Testis (tissue), 2 donors: ENCODE measurements at regions not wholly inside any gene's neighbourhood (a gene's known extent, or its start where the extent isn't known, plus 50 kb on each side); places are given as distances from the start of the nearest gene placed in this dataset.

ENCODE experiments used
- DNase-seq: peaks from one replicate; pipeline ENCODE4 v3.0.0-alpha.2; 2019
- H3K27ac ChIP-seq, 2 donors: fragments of 200-600 bp; sonication (generic); one replicate each; pipeline ENCODE4 v1.5.1; 2019
- H3K27me3 ChIP-seq: fragments of 200-600 bp; sonication (generic); one replicate; pipeline ENCODE4 v1.5.1; 2019
- H3K36me3 ChIP-seq: fragments of 200-600 bp; sonication (generic); one replicate; pipeline ENCODE4 v1.5.1; 2017; ENCODE audit warnings: low read depth; ENCODE audit errors: missing control alignments
- H3K4me1 ChIP-seq: fragments of 200-600 bp; sonication (generic); one replicate; pipeline ENCODE4 v1.5.1; 2019
- H3K4me3 ChIP-seq, 2 donors: fragments of 200-600 bp; sonication (generic); one replicate each; pipeline ENCODE4 v1.5.1; 2017 to 2019
- H3K9me3 ChIP-seq: fragments of 200-600 bp; sonication (generic); one replicate; pipeline ENCODE4 v1.5.1; 2017
- CTCF ChIP-seq, 3 experiments: fragments of 450-650 bp in 2 of 3; fragments of 200-600 bp in 1 of 3; sonication (generic) in 1 of 3; IDR thresholded peaks; one replicate each; pipeline ENCODE4 v1.5.1; 2016 to 2019; ENCODE audit warnings: antibody characterized with exemption in 3 of 3, mild to moderate bottlenecking in 2 of 3, moderate library complexity in 1 of 3
- POLR2A ChIP-seq: fragments of 450-650 bp; IDR thresholded peaks from one replicate; pipeline ENCODE4 v1.6.1; 2017; ENCODE audit warnings: antibody characterized with exemption, mild to moderate bottlenecking, moderate library complexity
- WGBS, 2 donors: methylation state at CpG; one replicate each; pipeline ENCODE4 v1.1.5; 2018; 5-methylcytosine and 5-hydroxymethylcytosine counted together
- intact Hi-C: fragments of 100-400 bp; cut with DNase I; formaldehyde crosslinking; loops from one replicate; pipeline ENCODE4 v1.15.1; 2023; ENCODE audit warnings: low total_unique reads

GRCh38 chr15:62626903-62627302 lies 415.6 kb upstream of the TPM1 start:
- DNase-seq: no peak
- WGBS, 2 donors: 90 to 93% methylated on average over 4 of the region's 4 CpGs
- H3K4me1 ChIP-seq: peaks cover 8% of the 10 kb centered on the region
- no peak overlapping the region for H3K4me3 ChIP-seq
- intact Hi-C loops: no loop called here
- TF ChIP-seq CTCF (IDR thresholded peaks at IDR 0.05) (no peak), POLR2A (no peak)
- no peaks in the 10 kb centered on the region for H3K9me3 ChIP-seq
- H3K36me3 ChIP-seq: no peaks in the 10 kb centered on the region
- H3K27me3 ChIP-seq: no peaks in the 10 kb centered on the region
- H3K27ac ChIP-seq: no peak overlapping the region

- WGBS, 2 donors: 97 to 98% methylated on average over 2 of the region's 2 CpGs
- no peaks in the 10 kb centered on the region for H3K36me3 ChIP-seq
- H3K27me3 ChIP-seq: no peaks in the 10 kb centered on the region
- no peaks in the 10 kb centered on the region for H3K9me3 ChIP-seq
- no peak for TF ChIP-seq POLR2A
- no peak for DNase-seq
- intact Hi-C loops: no loop called here
- no peaks in the 10 kb centered on the region for H3K4me1 ChIP-seq
- no peak overlapping the region for H3K4me3 ChIP-seq
- no peak overlapping the region for H3K27ac ChIP-seq
These were observed 411.3 kb upstream of the TPM1 start for GRCh38 chr15:62631076-62631724.

- Histone ChIP-seq H3K4me1 (no peaks in the 10 kb centered on the region), H3K27ac (no peak overlapping the region), H3K4me3 (no peak overlapping the region), H3K9me3 (no peaks in the 10 kb centered on the region), H3K36me3 (no peaks in the 10 kb centered on the region), H3K27me3 (no peaks in the 10 kb centered on the region)
- WGBS, 2 donors: 72 to 73% methylated on average over 9 of the region's 9 CpGs
- TF ChIP-seq POLR2A: no peak
- TF ChIP-seq CTCF (IDR thresholded peaks at IDR 0.05): no peak
- no peak for DNase-seq
- intact Hi-C loops: no loop called here
These were observed 405.5 kb upstream of the TPM1 start for GRCh38 chr15:62636823-62637573.

DNA sequence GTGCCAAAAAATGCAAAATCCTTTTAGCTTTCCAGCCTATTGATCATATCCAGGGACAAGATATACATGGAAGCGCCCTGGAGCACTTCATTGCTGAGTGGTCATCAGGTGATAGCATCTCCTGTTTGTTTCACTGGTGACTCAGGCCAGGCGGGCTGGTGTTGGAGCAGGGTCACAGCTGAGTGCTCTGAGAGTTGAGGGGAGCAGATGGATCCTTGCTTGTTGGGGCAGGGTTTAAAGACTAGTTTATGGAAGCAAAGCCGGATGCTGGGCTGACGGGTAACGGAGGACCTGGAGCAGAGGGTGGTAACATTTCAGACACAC lies 405.0 kb upstream of the TPM1 start:
- H3K36me3 ChIP-seq: no peaks in the 10 kb centered on the region
- WGBS, 2 donors: 74 to 86% methylated on average over 5 of the region's 5 CpGs
- intact Hi-C loops: no loop called here
- no peaks in the 10 kb centered on the region for H3K27me3 ChIP-seq
- no peak for DNase-seq
- H3K4me1 ChIP-seq: no peaks in the 10 kb centered on the region
- TF ChIP-seq POLR2A (no peak), CTCF (IDR thresholded peaks at IDR 0.05) (no peak)
- H3K9me3 ChIP-seq: no peaks in the 10 kb centered on the region
- no peak overlapping the region for H3K4me3 ChIP-seq
- H3K27ac ChIP-seq: no peak overlapping the region

DNA sequence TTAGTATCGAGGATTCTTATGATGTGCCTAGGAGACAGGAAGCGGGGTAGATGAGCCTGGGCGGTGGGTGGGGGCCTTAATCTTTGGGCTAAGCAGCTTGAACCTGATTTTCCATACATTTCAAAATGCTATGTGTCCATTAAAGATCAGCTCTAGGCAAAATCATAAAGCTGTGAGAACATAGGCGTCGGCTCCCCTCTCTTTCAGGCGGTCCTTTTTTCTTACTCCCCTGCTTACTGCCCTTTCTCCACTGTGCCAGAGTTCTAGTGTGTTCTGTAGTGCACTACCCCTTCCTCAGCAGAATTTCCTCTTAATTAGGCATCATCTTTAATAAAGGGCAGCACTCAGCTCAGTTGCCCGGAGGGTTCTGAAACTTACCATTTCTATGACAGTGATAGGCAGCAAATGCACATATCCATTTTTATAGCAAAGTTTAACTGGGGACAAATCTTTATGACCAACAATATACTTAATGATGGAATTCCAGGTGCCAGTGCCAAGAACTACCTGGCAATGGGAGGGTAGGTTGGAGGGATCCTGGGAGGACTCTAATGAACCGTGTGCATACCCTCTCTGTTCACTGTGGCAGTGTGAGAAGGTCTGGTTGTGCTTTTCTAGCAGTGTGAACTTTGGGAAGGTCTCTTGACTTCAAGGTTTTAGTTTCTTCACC lies 404.5 kb upstream of the TPM1 start:
- no peaks in the 10 kb centered on the region for H3K36me3 ChIP-seq
- H3K4me3 ChIP-seq: no peak overlapping the region
- no peaks in the 10 kb centered on the region for H3K9me3 ChIP-seq
- DNase-seq: no peak
- no peak for TF ChIP-seq POLR2A
- no peak for TF ChIP-seq CTCF (IDR thresholded peaks at IDR 0.05)
- 89% methylated on average over 8 of the region's 8 CpGs for WGBS, 2 donors
- intact Hi-C loops: no loop called here
- no peaks in the 10 kb centered on the region for H3K4me1 ChIP-seq
- no peak overlapping the region for H3K27ac ChIP-seq
- H3K27me3 ChIP-seq: no peaks in the 10 kb centered on the region
